ENCODE measurements at regions not wholly inside any gene's neighbourhood (a gene's known extent, or its start where the extent isn't known, plus 50 kb on each side); places are given as distances from the start of the nearest gene placed in this dataset.

- no peak for DNase-seq (ENCODE audit: low read depth in 1 of 2, low spot score in 1 of 2)
These were observed 76.5 kb upstream of the ADRB1 start for GRCh38 chr10:113967126-113967525.

GRCh38 chr10:113970641-113971040 lies 73.0 kb upstream of the ADRB1 start:
- DNase-seq (ENCODE audit: low read depth in 1 of 2, low spot score in 1 of 2) = no peak
- no peak for TF ChIP-seq JUND (IDR thresholded peaks at IDR 0.05; ENCODE audit: low read depth)

More at GRCh38 chr10:113967126-113967525, 76.5 kb upstream of the ADRB1 start:
- no peak for TF ChIP-seq JUND (IDR thresholded peaks at IDR 0.05; ENCODE audit: low read depth)
- in situ Hi-C loops (cut with HindIII; ENCODE audit: low pct_unique_long_range_greater_than_20kb, low sequenced_read_pairs) = no loop called here

GRCh38 chr10:113971349-113971973 lies 72.2 kb upstream of the ADRB1 start:
- in situ Hi-C loops (cut with HindIII; ENCODE audit: low pct_unique_long_range_greater_than_20kb, low sequenced_read_pairs) = no loop called here
- TF ChIP-seq JUND (IDR thresholded peaks at IDR 0.05; ENCODE audit: low read depth) = no peak

More at GRCh38 chr10:113970641-113971040, 73.0 kb upstream of the ADRB1 start:
- in situ Hi-C loops (cut with HindIII; ENCODE audit: low pct_unique_long_range_greater_than_20kb, low sequenced_read_pairs) = no loop called here

GRCh38 chr10:113977174-113977573 lies 66.5 kb upstream of the ADRB1 start:
- DNase-seq (ENCODE audit: low read depth in 1 of 2, low spot score in 1 of 2) = no peak
- TF ChIP-seq JUND (IDR thresholded peaks at IDR 0.05; ENCODE audit: low read depth) = no peak
- in situ Hi-C loops (cut with HindIII; ENCODE audit: low pct_unique_long_range_greater_than_20kb, low sequenced_read_pairs) = no loop called here

More at GRCh38 chr10:113971349-113971973, 72.2 kb upstream of the ADRB1 start:
- no peak for DNase-seq (ENCODE audit: low read depth in 1 of 2, low spot score in 1 of 2)

GRCh38 chr10:113978802-113979201 lies 64.9 kb upstream of the ADRB1 start:
- no peak for DNase-seq (ENCODE audit: low read depth in 1 of 2, low spot score in 1 of 2)
- in situ Hi-C loops (cut with HindIII; ENCODE audit: low pct_unique_long_range_greater_than_20kb, low sequenced_read_pairs) = no loop called here
- no peak for TF ChIP-seq JUND (IDR thresholded peaks at IDR 0.05; ENCODE audit: low read depth)

DNA sequence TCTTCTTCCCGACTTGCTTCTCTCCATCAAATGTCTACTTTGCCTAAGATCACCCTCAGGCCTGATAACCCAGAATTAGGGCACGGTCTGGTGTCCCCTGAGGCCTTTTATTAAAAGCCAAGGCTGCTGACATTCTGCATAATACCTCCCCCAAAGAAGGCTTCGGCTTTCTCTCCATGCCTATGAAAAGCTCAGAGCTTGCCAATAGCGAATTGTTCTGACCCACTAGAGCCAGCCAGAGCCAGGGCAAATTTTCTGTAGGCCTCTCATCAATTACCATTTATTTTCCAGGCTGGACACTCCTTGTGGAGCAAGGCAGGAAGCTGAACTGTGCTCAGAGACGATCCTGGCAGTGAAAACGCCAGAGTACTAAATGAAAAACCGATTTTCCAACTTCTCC lies 64.3 kb upstream of the ADRB1 start:
- TF ChIP-seq JUND (IDR thresholded peaks at IDR 0.05; ENCODE audit: low read depth) = no peak
- in situ Hi-C loops (cut with HindIII; ENCODE audit: low pct_unique_long_range_greater_than_20kb, low sequenced_read_pairs) = no loop called here
- no peak for DNase-seq (ENCODE audit: low read depth in 1 of 2, low spot score in 1 of 2)

DNA sequence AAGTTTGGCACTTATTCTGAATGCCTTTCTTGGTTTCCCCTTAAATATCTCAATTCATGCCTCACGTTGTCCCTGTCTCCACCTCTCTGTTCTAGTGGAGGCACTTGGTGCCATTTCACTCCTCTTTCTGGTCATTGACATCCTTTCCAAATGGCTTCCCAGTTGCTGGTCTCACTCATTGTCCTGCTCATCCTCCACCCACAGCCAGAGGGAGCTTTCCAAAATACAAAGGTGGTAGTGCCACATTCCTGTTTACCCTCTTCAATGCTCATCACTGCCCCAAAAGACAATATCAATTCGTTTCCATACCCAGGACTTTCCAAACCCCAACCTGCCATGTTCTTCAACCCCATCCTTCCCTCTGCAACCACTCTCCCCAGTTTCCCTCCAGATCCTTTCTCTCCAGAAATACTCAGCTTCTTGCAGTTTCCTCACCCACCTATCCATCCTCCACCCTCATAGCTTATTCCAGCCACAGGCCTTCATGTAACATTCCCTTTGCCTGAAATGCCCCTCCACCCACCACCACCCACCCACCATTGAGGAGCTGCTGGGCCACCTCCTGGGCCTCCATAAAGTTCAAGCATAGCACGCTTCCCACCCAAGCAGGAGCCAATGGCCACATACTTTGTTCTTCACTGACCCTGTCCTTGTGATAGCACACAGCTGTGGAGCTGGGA lies 63.1 kb upstream of the ADRB1 start:
- no peak for TF ChIP-seq JUND (IDR thresholded peaks at IDR 0.05; ENCODE audit: low read depth)
- DNase-seq (ENCODE audit: low read depth in 1 of 2, low spot score in 1 of 2) = peak in 1 of 2 experiments; percentile 60
- in situ Hi-C loops (cut with HindIII; ENCODE audit: low pct_unique_long_range_greater_than_20kb, low sequenced_read_pairs) = no loop called here

- no peak for DNase-seq (ENCODE audit: low read depth in 1 of 2, low spot score in 1 of 2)
- TF ChIP-seq JUND (IDR thresholded peaks at IDR 0.05; ENCODE audit: low read depth) = no peak
- in situ Hi-C loops (cut with HindIII; ENCODE audit: low pct_unique_long_range_greater_than_20kb, low sequenced_read_pairs) = no loop called here
These were observed 61.4 kb upstream of the ADRB1 start for GRCh38 chr10:113982296-113982695.

DNA sequence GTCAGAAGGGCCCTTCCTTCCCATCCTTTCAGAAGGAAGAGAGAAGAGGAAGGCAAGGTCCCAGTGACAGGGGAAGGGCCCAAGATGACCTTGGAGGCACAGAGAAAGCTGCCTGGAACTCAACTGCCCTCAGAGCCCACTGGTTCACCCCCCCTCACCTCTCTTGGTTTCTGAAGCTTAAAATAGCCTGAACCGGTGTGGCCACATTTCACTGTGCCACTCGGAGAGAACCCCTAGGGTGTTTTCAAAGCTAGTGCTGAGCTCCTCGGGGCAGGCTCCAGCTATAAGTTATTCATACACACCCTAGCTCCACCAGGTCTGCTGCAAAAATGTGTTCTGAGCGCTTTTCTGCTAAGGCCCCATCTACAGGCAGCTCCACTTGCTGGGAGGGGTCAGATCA lies 60.9 kb upstream of the ADRB1 start:
- in situ Hi-C loops (cut with HindIII; ENCODE audit: low pct_unique_long_range_greater_than_20kb, low sequenced_read_pairs) = no loop called here
- DNase-seq (ENCODE audit: low read depth in 1 of 2, low spot score in 1 of 2) = peak; percentile 11 to 91
- TF ChIP-seq JUND (IDR thresholded peaks at IDR 0.05; ENCODE audit: low read depth) = no peak

GRCh38 chr10:113983552-113983951 lies 60.1 kb upstream of the ADRB1 start:
- in situ Hi-C loops (cut with HindIII; ENCODE audit: low pct_unique_long_range_greater_than_20kb, low sequenced_read_pairs) = no loop called here
- no peak for TF ChIP-seq JUND (IDR thresholded peaks at IDR 0.05; ENCODE audit: low read depth)
- no peak for DNase-seq (ENCODE audit: low read depth in 1 of 2, low spot score in 1 of 2)

- no peak for DNase-seq (ENCODE audit: low read depth in 1 of 2, low spot score in 1 of 2)
- in situ Hi-C loops (cut with HindIII; ENCODE audit: low pct_unique_long_range_greater_than_20kb, low sequenced_read_pairs) = no loop called here
- no peak for TF ChIP-seq JUND (IDR thresholded peaks at IDR 0.05; ENCODE audit: low read depth)
These were observed 58.3 kb upstream of the ADRB1 start for GRCh38 chr10:113985297-113985844.

- in situ Hi-C loops (cut with HindIII; ENCODE audit: low pct_unique_long_range_greater_than_20kb, low sequenced_read_pairs) = no loop called here
These were observed 57.4 kb upstream of the ADRB1 start for GRCh38 chr10:113986316-113986715.

DNA sequence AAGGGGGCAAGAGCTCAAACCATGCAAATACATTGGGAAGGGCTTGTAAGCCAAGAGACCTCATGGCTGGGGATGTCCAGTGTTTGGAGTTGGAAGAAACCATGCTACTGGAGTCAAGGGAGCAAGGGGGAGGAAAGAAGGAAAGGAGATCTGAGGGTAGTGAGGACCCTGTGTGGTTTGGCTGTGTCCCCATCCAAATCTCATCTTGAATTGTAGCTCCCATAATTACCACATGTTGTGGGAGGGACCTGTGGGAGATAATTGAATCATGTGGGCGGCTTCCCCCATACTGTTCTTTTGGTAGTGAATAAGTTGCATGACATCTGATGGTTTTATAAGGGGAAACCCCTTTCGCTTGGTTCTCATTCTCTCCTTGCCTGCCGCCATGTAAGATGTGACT lies 56.5 kb upstream of the ADRB1 start:
- in situ Hi-C loops (cut with HindIII; ENCODE audit: low pct_unique_long_range_greater_than_20kb, low sequenced_read_pairs) = no loop called here
- TF ChIP-seq JUND (IDR thresholded peaks at IDR 0.05; ENCODE audit: low read depth) = no peak
- no peak for DNase-seq (ENCODE audit: low read depth in 1 of 2, low spot score in 1 of 2)

More at GRCh38 chr10:113986316-113986715, 57.4 kb upstream of the ADRB1 start:
- TF ChIP-seq JUND (IDR thresholded peaks at IDR 0.05; ENCODE audit: low read depth) = no peak
- DNase-seq (ENCODE audit: low read depth in 1 of 2, low spot score in 1 of 2) = no peak
